SU-DHL-6 (cell line): ENCODE measurements at regions not wholly inside any gene's neighbourhood (a gene's known extent, or its start where the extent isn't known, plus 50 kb on each side); places are given as distances from the start of the nearest gene placed in this dataset.

ENCODE experiments used
- H2AFZ ChIP-seq: fragments of 200-600 bp; sonication (generic); 2 replicates; pipeline ENCODE4 v1.6.1; 2014; ENCODE audit warnings: low read depth, mild to moderate bottlenecking, moderate library complexity, mixed read lengths, antibody characterized with exemption, low read length; ENCODE audit not compliant: severe bottlenecking
- H3F3A ChIP-seq: fragments of 200-600 bp; shearing (Covaris generic); 2 replicates; pipeline ENCODE4 v1.6.0; 2016; ENCODE audit warnings: antibody characterized with exemption, mild to moderate bottlenecking; ENCODE audit not compliant: insufficient read depth
- H3K27ac ChIP-seq: fragments of 200-600 bp; sonication (generic); 2 replicates; pipeline ENCODE4 v1.5.1; 2016; ENCODE audit warnings: low read depth, mild to moderate bottlenecking, low read length, moderate library complexity, mixed read lengths
- H3K27me3 ChIP-seq: fragments of 200-600 bp; sonication (generic), shearing (Covaris generic); 2 replicates; pipeline ENCODE4 v1.6.0; 2014; ENCODE audit warnings: mild to moderate bottlenecking, low read length
- H3K36me3 ChIP-seq: fragments of 200-600 bp; sonication (generic); 2 replicates; pipeline ENCODE4 v1.6.1; 2014; ENCODE audit warnings: mild to moderate bottlenecking, low read length, mixed read lengths
- H3K4me2 ChIP-seq: fragments of 300-600, 200-600 bp; shearing (Covaris generic), sonication (generic); 2 replicates; pipeline ENCODE4 v1.6.0; 2014; ENCODE audit warnings: low read length, low read depth, mild to moderate bottlenecking; ENCODE audit not compliant: poor library complexity, severe bottlenecking
- H3K4me3 ChIP-seq: fragments of 200-600 bp; sonication (generic); 2 replicates; pipeline ENCODE4 v1.5.1; 2014; ENCODE audit warnings: antibody characterized with exemption, low read length, mild to moderate bottlenecking, mixed read lengths; ENCODE audit not compliant: insufficient read depth, poor library complexity, severe bottlenecking
- H3K79me2 ChIP-seq: fragments of 200-600 bp; sonication (generic); 2 replicates; pipeline ENCODE4 v1.6.1; 2014; ENCODE audit warnings: mild to moderate bottlenecking, low read length, moderate library complexity; ENCODE audit not compliant: insufficient read depth
- H3K9ac ChIP-seq: fragments of 200-600 bp; sonication (generic); 2 replicates; pipeline ENCODE4 v1.7.0; 2014; ENCODE audit warnings: mild to moderate bottlenecking, low read length
- H3K9me2 ChIP-seq: fragments of 200-600 bp; sonication (generic); replicated peaks from 2 replicates; pipeline ENCODE4 v1.6.1; 2014; ENCODE audit warnings: low read length; ENCODE audit not compliant: insufficient read depth
- H3K9me3 ChIP-seq: fragments of 200-600 bp; sonication (generic); 2 replicates; pipeline ENCODE4 v1.6.1; 2014; ENCODE audit warnings: low read length, mixed read lengths; ENCODE audit not compliant: insufficient read depth
- H4K20me1 ChIP-seq: fragments of 200-600 bp; sonication (generic); 2 replicates; pipeline ENCODE4 v1.6.1; 2014; ENCODE audit warnings: low read depth, mild to moderate bottlenecking, antibody characterized with exemption, low read length, moderate library complexity, mixed read lengths
- CTCF ChIP-seq: fragments of 200-600 bp; sonication (generic); IDR thresholded peaks from one replicate; pipeline ENCODE4 v1.5.1; 2017; ENCODE audit warnings: antibody characterized with exemption, mild to moderate bottlenecking, low read length, moderate library complexity; ENCODE audit not compliant: insufficient read depth, poor library complexity, severe bottlenecking
- EZH2phosphoT487 ChIP-seq: fragments of 200-600 bp; sonication (generic), shearing (Covaris generic); conservative IDR thresholded peaks from 2 replicates; pipeline ENCODE4 v1.6.1; 2018; ENCODE audit warnings: mild to moderate bottlenecking, antibody characterized with exemption, low read length, moderate library complexity, mixed read lengths

GRCh38 chrX:97740886-97741285, 857.2 kb downstream of the RPA4 start:
- Histone ChIP-seq H4K20me1 (no peaks in the 10 kb centered on the region), H3F3A (no peaks in the 10 kb centered on the region), H3K27me3 (no peaks in the 10 kb centered on the region), H3K9me3 (no peaks in the 10 kb centered on the region), H3K79me2 (no peaks in the 10 kb centered on the region), H3K9me2 (no peaks in the 10 kb centered on the region), H3K27ac (no peak overlapping the region), H3K4me3 (no peak overlapping the region), H3K36me3 (no peaks in the 10 kb centered on the region), H2AFZ (no peak overlapping the region), H3K4me2 (no peak overlapping the region), H3K9ac (no peak overlapping the region)
- TF ChIP-seq CTCF (no peak), EZH2phosphoT487 (no peak)

- Histone ChIP-seq H3K4me2 (no peak overlapping the region), H3K27ac (no peak overlapping the region), H3K9me3 (no peaks in the 10 kb centered on the region), H3K9me2 (no peaks in the 10 kb centered on the region), H3K27me3 (no peaks in the 10 kb centered on the region), H3K36me3 (no peaks in the 10 kb centered on the region), H3F3A (no peaks in the 10 kb centered on the region), H3K79me2 (no peaks in the 10 kb centered on the region), H3K4me3 (no peak overlapping the region), H2AFZ (no peak overlapping the region), H3K9ac (no peak overlapping the region), H4K20me1 (no peaks in the 10 kb centered on the region)
- TF ChIP-seq CTCF (no peak), EZH2phosphoT487 (no peak)
These were observed 859.3 kb downstream of the RPA4 start for GRCh38 chrX:97743014-97743413.

- H4K20me1 ChIP-seq: no peaks in the 10 kb centered on the region
- no peaks in the 10 kb centered on the region for H3K9me2 ChIP-seq
- no peak overlapping the region for H3K9ac ChIP-seq
These were observed 863.6 kb downstream of the RPA4 start for GRCh38 chrX:97747346-97747745.

More at GRCh38 chrX:97747346-97747745, 863.6 kb downstream of the RPA4 start:
- H3K79me2 ChIP-seq: no peaks in the 10 kb centered on the region
- no peak overlapping the region for H3K4me2 ChIP-seq
- no peaks in the 10 kb centered on the region for H3K36me3 ChIP-seq
- TF ChIP-seq CTCF (no peak), EZH2phosphoT487 (no peak)
- H3F3A ChIP-seq: no peaks in the 10 kb centered on the region
- no peak overlapping the region for H2AFZ ChIP-seq
- no peak overlapping the region for H3K27ac ChIP-seq
- H3K27me3 ChIP-seq: no peaks in the 10 kb centered on the region
- no peak overlapping the region for H3K4me3 ChIP-seq
- H3K9me3 ChIP-seq: no peaks in the 10 kb centered on the region
